HCT116 (cell line): ENCODE measurements at regions not wholly inside any gene's neighbourhood (a gene's known extent, or its start where the extent isn't known, plus 50 kb on each side); places are given as distances from the start of the nearest gene placed in this dataset.
"Not testable (repeated sequence)": the region's sequence is repeated elsewhere in the genome, so short reads cannot be mapped to it uniquely, and the experiment has no call there.

ENCODE experiments used
- EGR1 ChIP-seq: IDR thresholded peaks from 2 replicates; pipeline ENCODE4 v1.6.1; 2012; ENCODE audit warnings: low read depth
- TF ChIP-seq, protein P1 (sequence below), 3 experiments: fragments of 200-600 bp in 1 of 3; sonication (generic) in 1 of 3; IDR thresholded peaks in 2 of 3; conservative IDR thresholded peaks in 1 of 3; 2 replicates each; pipeline ENCODE4 v1.5.1; 2012 to 2017; ENCODE audit warnings: low read depth in 2 of 3, low read length in 2 of 3, antibody characterized with exemption in 1 of 3, borderline replicate concordance in 1 of 3, control low read depth in 1 of 3, mild to moderate bottlenecking in 1 of 3, mixed read lengths in 1 of 3, mixed run types in 1 of 3, moderate library complexity in 1 of 3; ENCODE audit not compliant: insufficient read depth in 1 of 3
- TF ChIP-seq, protein P2 (sequence below): IDR thresholded peaks from 2 replicates; pipeline ENCODE4 v1.6.1; 2012

DNA sequence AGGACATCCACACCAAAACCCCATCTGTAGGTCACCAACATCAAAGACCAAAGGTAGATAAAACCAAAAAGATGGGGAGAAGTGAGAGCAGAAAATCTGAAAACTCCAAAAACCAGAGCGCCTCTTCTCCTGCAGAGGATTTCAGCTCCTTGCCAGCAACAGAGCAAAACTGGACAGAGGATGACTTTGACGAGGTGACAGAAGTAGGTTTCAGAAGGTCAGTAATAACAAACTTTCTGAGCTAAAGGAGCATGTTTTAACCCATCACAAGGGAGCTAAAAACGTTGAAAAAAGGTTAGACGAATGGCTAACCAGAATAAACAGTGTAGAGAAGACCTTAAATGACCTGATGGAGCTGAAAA lies 142.9 kb upstream of the FBXL7 start:
- TF ChIP-seq, protein P1, sequence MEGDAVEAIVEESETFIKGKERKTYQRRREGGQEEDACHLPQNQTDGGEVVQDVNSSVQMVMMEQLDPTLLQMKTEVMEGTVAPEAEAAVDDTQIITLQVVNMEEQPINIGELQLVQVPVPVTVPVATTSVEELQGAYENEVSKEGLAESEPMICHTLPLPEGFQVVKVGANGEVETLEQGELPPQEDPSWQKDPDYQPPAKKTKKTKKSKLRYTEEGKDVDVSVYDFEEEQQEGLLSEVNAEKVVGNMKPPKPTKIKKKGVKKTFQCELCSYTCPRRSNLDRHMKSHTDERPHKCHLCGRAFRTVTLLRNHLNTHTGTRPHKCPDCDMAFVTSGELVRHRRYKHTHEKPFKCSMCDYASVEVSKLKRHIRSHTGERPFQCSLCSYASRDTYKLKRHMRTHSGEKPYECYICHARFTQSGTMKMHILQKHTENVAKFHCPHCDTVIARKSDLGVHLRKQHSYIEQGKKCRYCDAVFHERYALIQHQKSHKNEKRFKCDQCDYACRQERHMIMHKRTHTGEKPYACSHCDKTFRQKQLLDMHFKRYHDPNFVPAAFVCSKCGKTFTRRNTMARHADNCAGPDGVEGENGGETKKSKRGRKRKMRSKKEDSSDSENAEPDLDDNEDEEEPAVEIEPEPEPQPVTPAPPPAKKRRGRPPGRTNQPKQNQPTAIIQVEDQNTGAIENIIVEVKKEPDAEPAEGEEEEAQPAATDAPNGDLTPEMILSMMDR (IDR thresholded peaks at IDR 0.05 in 2 of 3, conservative IDR thresholded peaks at IDR 0.05 in 1 of 3; ENCODE audit: borderline replicate concordance in 1 of 3, insufficient read depth in 1 of 3, low read depth in 2 of 3, low read length in 2 of 3), result not testable (repeated sequence)
- TF ChIP-seq EGR1, result not testable (repeated sequence)
- TF ChIP-seq, protein P2, sequence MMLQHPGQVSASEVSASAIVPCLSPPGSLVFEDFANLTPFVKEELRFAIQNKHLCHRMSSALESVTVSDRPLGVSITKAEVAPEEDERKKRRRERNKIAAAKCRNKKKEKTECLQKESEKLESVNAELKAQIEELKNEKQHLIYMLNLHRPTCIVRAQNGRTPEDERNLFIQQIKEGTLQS, result not testable (repeated sequence)
